ENCODE measurements at regions not wholly inside any gene's neighbourhood (a gene's known extent, or its start where the extent isn't known, plus 50 kb on each side); places are given as distances from the start of the nearest gene placed in this dataset.
A peak's percentile ranks its signal among the peaks of the same experiment; 100 is the strongest.

- DNase-seq (ENCODE audit: low read depth): no peak
- TF ChIP-seq CTCF (conservative IDR thresholded peaks at IDR 0.05; ENCODE audit: low read depth, low read length): no peak
- no peak overlapping the region for H3K4me3 ChIP-seq (ENCODE audit: low read depth, low read length)
These were observed 556.1 kb upstream of the AUTS2 start for GRCh38 chr7:69042138-69042537.

- H3K4me3 ChIP-seq (ENCODE audit: low read depth, low read length): no peak overlapping the region
- no peak for TF ChIP-seq CTCF (conservative IDR thresholded peaks at IDR 0.05; ENCODE audit: low read depth, low read length)
- no peak for DNase-seq (ENCODE audit: low read depth)
These were observed 551.0 kb upstream of the AUTS2 start for GRCh38 chr7:69047151-69047754.

GRCh38 chr7:69049326-69049725 lies 548.9 kb upstream of the AUTS2 start:
- H3K4me3 ChIP-seq (ENCODE audit: low read depth, low read length): no peak overlapping the region
- no peak for DNase-seq (ENCODE audit: low read depth)
- TF ChIP-seq CTCF (conservative IDR thresholded peaks at IDR 0.05; ENCODE audit: low read depth, low read length): no peak

GRCh38 chr7:69052447-69052846 lies 545.8 kb upstream of the AUTS2 start:
- no peak overlapping the region for H3K4me3 ChIP-seq (ENCODE audit: low read depth, low read length)
- no peak for DNase-seq (ENCODE audit: low read depth)
- TF ChIP-seq CTCF (conservative IDR thresholded peaks at IDR 0.05; ENCODE audit: low read depth, low read length): no peak

GRCh38 chr7:69060516-69060915 lies 537.8 kb upstream of the AUTS2 start:
- no peak overlapping the region for H3K4me3 ChIP-seq (ENCODE audit: low read depth, low read length)
- no peak for DNase-seq (ENCODE audit: low read depth)
- TF ChIP-seq CTCF (conservative IDR thresholded peaks at IDR 0.05; ENCODE audit: low read depth, low read length): no peak

- peak; percentile 1 for DNase-seq (ENCODE audit: low read depth)
- TF ChIP-seq CTCF (conservative IDR thresholded peaks at IDR 0.05; ENCODE audit: low read depth, low read length): no peak
These were observed 536.1 kb upstream of the AUTS2 start for GRCh38 chr7:69062020-69062765.

GRCh38 chr7:69067397-69067796 lies 530.9 kb upstream of the AUTS2 start:
- TF ChIP-seq CTCF (conservative IDR thresholded peaks at IDR 0.05; ENCODE audit: low read depth, low read length): peak; percentile 32
- no peak for DNase-seq (ENCODE audit: low read depth)
- no peak overlapping the region for H3K4me3 ChIP-seq (ENCODE audit: low read depth, low read length)

More at GRCh38 chr7:69062020-69062765, 536.1 kb upstream of the AUTS2 start:
- no peak overlapping the region for H3K4me3 ChIP-seq (ENCODE audit: low read depth, low read length)

Data from epithelial cell of proximal tubule (primary cell).